NCI-H524 (cell line): ENCODE measurements at regions not wholly inside any gene's neighbourhood (a gene's known extent, or its start where the extent isn't known, plus 50 kb on each side); places are given as distances from the start of the nearest gene placed in this dataset.
A peak's percentile ranks its signal among the peaks of the same experiment; 100 is the strongest.

ENCODE experiments used
- DNase-seq, 2 experiments: peaks; one replicate each; lab custom pipeline; 2025; lab: John Stamatoyannopoulos, UW

GRCh38 chr2:153812632-153813031, 59.1 kb upstream of the GALNT13 start:
- no peak for DNase-seq

GRCh38 chr2:153818242-153818641, 53.5 kb upstream of the GALNT13 start:
- no peak for DNase-seq

GRCh38 chr2:153819074-153819473, 52.6 kb upstream of the GALNT13 start:
- DNase-seq: no peak

GRCh38 chr2:153819501-153819900, 52.2 kb upstream of the GALNT13 start:
- DNase-seq: peak in 1 of 2 experiments; percentile 17
